OCI-LY7 (cell line): ENCODE measurements at regions not wholly inside any gene's neighbourhood (a gene's known extent, or its start where the extent isn't known, plus 50 kb on each side); places are given as distances from the start of the nearest gene placed in this dataset.

ENCODE experiments used
- BruUV-seq: library from RNA; stranded (reverse); fragments of 400-500 nt; replicated peaks from 2 replicates; lab custom pipeline; 2021; lab: Mats Ljungman, UMichigan
- CTCF ChIA-PET: fragments of 300-600 bp; sonication (Branson Sonifier 250); formaldehyde crosslinking; loops from one replicate; lab custom pipeline; 2022; ENCODE audit warnings: antibody characterized with exemption; ENCODE audit not compliant: unreplicated experiment; lab: Charles Lee
- POLR2A ChIA-PET: fragments of 300-600 bp; sonication (Branson Sonifier 250); formaldehyde crosslinking; loops from one replicate; lab custom pipeline; 2022; ENCODE audit warnings: antibody characterized with exemption; lab: Charles Lee
- DNase-seq: peaks from one replicate; pipeline ENCODE4 v3.0.0-alpha.2; 2015; ENCODE audit warnings: low spot score
- H2AFZ ChIP-seq: fragments of 200-600 bp; sonication (generic), shearing (Covaris generic); 2 replicates; pipeline ENCODE4 v1.6.1; 2014; ENCODE audit warnings: mild to moderate bottlenecking, antibody characterized with exemption, low read length, moderate library complexity
- H3K27ac ChIP-seq: fragments of 200-600 bp; sonication (generic); 2 replicates; pipeline ENCODE4 v1.5.1; 2014; ENCODE audit warnings: mixed run types, low read depth, mild to moderate bottlenecking, moderate library complexity, low read length, inconsistent platforms; ENCODE audit not compliant: poor library complexity, severe bottlenecking
- H3K36me3 ChIP-seq: fragments of 200-600 bp; sonication (generic); 2 replicates; pipeline ENCODE4 v1.6.1; 2014; ENCODE audit warnings: mild to moderate bottlenecking, antibody characterized with exemption, low read length, moderate library complexity, mixed read lengths; ENCODE audit not compliant: insufficient read depth
- H3K4me1 ChIP-seq: fragments of 200-600 bp; sonication (generic); 2 replicates; pipeline ENCODE4 v1.5.1; 2014; ENCODE audit warnings: mild to moderate bottlenecking, low read length; ENCODE audit not compliant: insufficient read depth, poor library complexity, severe bottlenecking
- H3K4me2 ChIP-seq: fragments of 200-600 bp; sonication (generic); 2 replicates; pipeline ENCODE4 v1.6.1; 2014; ENCODE audit warnings: mild to moderate bottlenecking, low read length
- H3K4me3 ChIP-seq: fragments of 200-600 bp; sonication (generic); 2 replicates; pipeline ENCODE4 v1.5.1; 2014; ENCODE audit warnings: mild to moderate bottlenecking, low read depth, low read length; ENCODE audit not compliant: poor library complexity, severe bottlenecking
- H3K79me2 ChIP-seq: fragments of 200-600 bp; sonication (generic); 2 replicates; pipeline ENCODE4 v1.6.1; 2016; ENCODE audit warnings: low read depth, mild to moderate bottlenecking, low read length, moderate library complexity, mixed read lengths; ENCODE audit not compliant: insufficient read depth
- H3K9me2 ChIP-seq: fragments of 200-600 bp; sonication (generic); 2 replicates; pipeline ENCODE4 v1.6.1; 2016; ENCODE audit warnings: mild to moderate bottlenecking, low read length, mixed read lengths; ENCODE audit not compliant: insufficient read depth
- H3K9me3 ChIP-seq: fragments of 200-600 bp; sonication (generic); 2 replicates; pipeline ENCODE4 v1.6.1; 2014; ENCODE audit warnings: mild to moderate bottlenecking, mixed run types, low read length, mixed read lengths
- H4K20me1 ChIP-seq: fragments of 200-600 bp; sonication (generic); 2 replicates; pipeline ENCODE4 v1.6.1; 2014; ENCODE audit warnings: mild to moderate bottlenecking, antibody characterized with exemption, low read length, moderate library complexity, mixed read lengths; ENCODE audit not compliant: insufficient read depth
- EZH2phosphoT487 ChIP-seq: fragments of 200-600 bp; sonication (generic); IDR thresholded peaks from 2 replicates; pipeline ENCODE4 v1.6.1; 2018; ENCODE audit warnings: low read depth, borderline replicate concordance, mild to moderate bottlenecking, mixed run types, antibody characterized with exemption, low read length, moderate library complexity, mixed read lengths
- intact Hi-C: fragments of 100-400 bp; cut with micrococcal nuclease; formaldehyde crosslinking; loops from one replicate; pipeline ENCODE4 v1.10.0; 2022; ENCODE audit not compliant: unreplicated experiment
- TF ChIP-seq, protein P1 (sequence below): fragments of 200-600 bp; sonication (generic); conservative IDR thresholded peaks from 2 replicates; pipeline ENCODE4 v1.5.1; 2014; ENCODE audit warnings: mild to moderate bottlenecking, antibody characterized with exemption, low read length, moderate library complexity, mixed read lengths

DNA sequence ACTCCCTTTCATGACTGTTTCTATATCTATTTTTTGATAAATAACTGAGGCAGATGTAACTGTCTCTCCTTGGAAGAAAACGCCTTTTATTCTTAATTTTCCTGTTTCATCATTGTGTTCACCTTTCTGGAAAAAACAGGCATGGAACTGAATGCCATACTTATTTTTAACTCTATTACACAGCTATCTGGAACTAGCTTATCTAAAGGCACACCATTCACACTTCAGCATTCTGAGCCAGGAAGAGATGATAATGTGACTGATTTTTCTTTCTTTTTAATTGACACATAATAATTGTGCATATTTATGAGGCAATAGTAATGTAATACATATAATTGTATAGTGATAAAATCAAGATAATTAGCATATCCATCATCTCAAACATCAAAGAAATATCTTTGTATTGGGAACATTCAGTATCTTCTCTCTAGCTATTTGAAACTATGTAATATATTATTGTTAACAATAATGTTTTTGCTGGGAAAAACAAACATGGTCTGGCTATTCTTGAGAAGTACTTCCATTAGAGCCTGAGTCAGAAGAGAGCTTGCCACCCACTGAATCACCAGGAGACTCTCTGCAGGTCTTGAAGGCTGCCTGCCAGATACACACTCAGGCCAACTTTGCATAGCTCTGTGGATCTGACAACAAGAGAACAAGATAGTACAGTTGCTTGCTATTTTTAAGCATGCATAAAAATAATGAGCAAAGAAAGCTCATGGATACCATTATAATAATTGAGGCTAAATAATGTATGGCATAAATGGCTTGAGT is 501.0 kb upstream of the EDIL3 start:
- Histone ChIP-seq H3K4me3 (no peak overlapping the region), H2AFZ (no peak overlapping the region), H3K4me1 (no peaks in the 10 kb centered on the region), H4K20me1 (no peaks in the 10 kb centered on the region), H3K9me3 (no peaks in the 10 kb centered on the region), H3K9me2 (no peaks in the 10 kb centered on the region), H3K4me2 (no peak overlapping the region), H3K79me2 (no peaks in the 10 kb centered on the region), H3K27ac (no peak overlapping the region), H3K36me3 (no peaks in the 10 kb centered on the region)
- ChIA-PET POLR2A (interaction anchor here (0.5 kb wide), 1 partner anchor 27 kb away, joined by 3 read pairs; no protein-coding TSS in a partner anchor), CTCF (no interaction called here)
- TF ChIP-seq, protein P1, sequence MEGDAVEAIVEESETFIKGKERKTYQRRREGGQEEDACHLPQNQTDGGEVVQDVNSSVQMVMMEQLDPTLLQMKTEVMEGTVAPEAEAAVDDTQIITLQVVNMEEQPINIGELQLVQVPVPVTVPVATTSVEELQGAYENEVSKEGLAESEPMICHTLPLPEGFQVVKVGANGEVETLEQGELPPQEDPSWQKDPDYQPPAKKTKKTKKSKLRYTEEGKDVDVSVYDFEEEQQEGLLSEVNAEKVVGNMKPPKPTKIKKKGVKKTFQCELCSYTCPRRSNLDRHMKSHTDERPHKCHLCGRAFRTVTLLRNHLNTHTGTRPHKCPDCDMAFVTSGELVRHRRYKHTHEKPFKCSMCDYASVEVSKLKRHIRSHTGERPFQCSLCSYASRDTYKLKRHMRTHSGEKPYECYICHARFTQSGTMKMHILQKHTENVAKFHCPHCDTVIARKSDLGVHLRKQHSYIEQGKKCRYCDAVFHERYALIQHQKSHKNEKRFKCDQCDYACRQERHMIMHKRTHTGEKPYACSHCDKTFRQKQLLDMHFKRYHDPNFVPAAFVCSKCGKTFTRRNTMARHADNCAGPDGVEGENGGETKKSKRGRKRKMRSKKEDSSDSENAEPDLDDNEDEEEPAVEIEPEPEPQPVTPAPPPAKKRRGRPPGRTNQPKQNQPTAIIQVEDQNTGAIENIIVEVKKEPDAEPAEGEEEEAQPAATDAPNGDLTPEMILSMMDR: no peak
- TF ChIP-seq EZH2phosphoT487: no peak
- BruUV-seq: no TSS peak
- no peak for DNase-seq
- intact Hi-C loops: no loop called here

DNA sequence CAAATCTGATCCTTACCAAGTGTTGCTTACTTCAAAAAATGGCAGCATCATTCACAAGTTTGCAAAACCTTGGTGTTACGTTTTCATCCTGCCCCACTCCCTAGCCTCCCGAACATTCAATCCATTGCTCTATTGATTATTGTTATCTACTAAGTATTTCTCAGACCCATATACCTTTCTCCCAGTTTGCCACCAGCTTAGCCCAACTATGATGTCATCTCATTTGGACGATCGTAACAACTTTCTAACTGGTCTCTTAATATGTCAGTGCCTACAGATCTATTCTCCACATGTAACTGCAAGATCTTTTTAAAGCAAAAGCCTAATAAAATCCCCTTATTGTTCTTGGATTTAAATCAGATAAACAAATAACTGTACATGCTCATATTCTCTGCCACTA is 497.1 kb upstream of the EDIL3 start:
- Histone ChIP-seq H3K4me2 (no peak overlapping the region), H4K20me1 (no peaks in the 10 kb centered on the region), H3K27ac (no peak overlapping the region), H3K79me2 (no peaks in the 10 kb centered on the region), H3K36me3 (no peaks in the 10 kb centered on the region), H3K4me3 (no peak overlapping the region), H3K4me1 (no peaks in the 10 kb centered on the region), H3K9me2 (no peaks in the 10 kb centered on the region), H3K9me3 (no peaks in the 10 kb centered on the region), H2AFZ (no peak overlapping the region)
- ChIA-PET POLR2A (no interaction called here), CTCF (no interaction called here)
- BruUV-seq: no TSS peak
- intact Hi-C loops: no loop called here
- TF ChIP-seq EZH2phosphoT487: no peak
- TF ChIP-seq, protein P1: no peak
- DNase-seq: no peak

DNA sequence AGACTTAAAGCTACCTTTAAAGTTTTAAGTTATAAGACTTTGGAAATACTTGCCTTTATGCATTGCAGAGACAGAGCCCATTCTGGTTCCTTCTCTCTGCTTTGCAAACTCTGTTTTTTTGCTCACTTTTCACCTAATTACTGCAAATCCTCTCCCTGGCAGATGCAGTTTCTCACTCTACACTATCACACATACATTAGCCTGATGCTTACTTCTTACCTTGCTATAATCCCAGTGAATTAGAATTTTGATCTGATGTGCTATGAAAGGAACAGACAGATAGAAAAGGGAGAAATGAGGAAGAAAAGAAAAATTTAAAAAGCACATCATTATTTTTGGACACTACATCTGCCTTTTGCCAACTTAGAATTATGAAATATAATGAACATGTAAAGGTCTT is 489.5 kb upstream of the EDIL3 start:
- ChIA-PET CTCF (no interaction called here), POLR2A (interaction anchor here (0.7 kb wide), 1 partner anchor 82 kb away, joined by 3 read pairs; no protein-coding TSS in a partner anchor)
- Histone ChIP-seq H3K4me1 (no peaks in the 10 kb centered on the region), H4K20me1 (no peaks in the 10 kb centered on the region), H3K4me2 (no peak overlapping the region), H3K79me2 (no peaks in the 10 kb centered on the region), H3K9me3 (no peaks in the 10 kb centered on the region), H3K36me3 (no peaks in the 10 kb centered on the region), H3K27ac (no peak overlapping the region), H3K9me2 (no peaks in the 10 kb centered on the region), H2AFZ (no peak overlapping the region), H3K4me3 (no peak overlapping the region)
- no peak for TF ChIP-seq EZH2phosphoT487
- TF ChIP-seq, protein P1: no peak
- intact Hi-C loops: no loop called here
- no peak for DNase-seq
- no TSS peak for BruUV-seq
